GM12892 (cell line): ENCODE measurements at regions not wholly inside any gene's neighbourhood (a gene's known extent, or its start where the extent isn't known, plus 50 kb on each side); places are given as distances from the start of the nearest gene placed in this dataset.

Source experiments
- POLR2A ChIP-seq: IDR thresholded peaks from 2 replicates; pipeline ENCODE4 v1.6.1; 2011; ENCODE audit warnings: low read depth, low read length, control low read depth
- POLR2AphosphoS5 ChIP-seq: IDR thresholded peaks from 2 replicates; pipeline ENCODE4 v1.6.1; 2011; ENCODE audit warnings: low read depth, low read length, control low read depth

- TF ChIP-seq POLR2AphosphoS5 (no peak), POLR2A (no peak)
Measured at GRCh38 chr2:8215982-8216381, 465.9 kb upstream of the ID2 start.
